ENCODE measurements at regions not wholly inside any gene's neighbourhood (a gene's known extent, or its start where the extent isn't known, plus 50 kb on each side); places are given as distances from the start of the nearest gene placed in this dataset.

GRCh38 chr1:102562380-102562779, 545.9 kb downstream of the COL11A1 start:
- ChIA-PET POLR2A (no interaction called here), CTCF (no interaction called here)
- no peaks in the 10 kb centered on the region for H3K36me3 ChIP-seq (ENCODE audit: insufficient read depth, low read length)
- Mint-ChIP-seq H3K4me1 (no peaks in the 10 kb centered on the region), H3K27me3 (no peaks in the 10 kb centered on the region), H3K36me3 (no peaks in the 10 kb centered on the region), H3K4me3 (no peak overlapping the region), H3K27ac (no peak overlapping the region), H3K9me3 (peaks cover 0 to 23% (median 2%) of the 10 kb centered on the region in 5 donors)
- no peak overlapping the region for H3K27ac ChIP-seq (ENCODE audit: low read depth, low read length)
- no peaks in the 10 kb centered on the region for H3K27me3 ChIP-seq (ENCODE audit: insufficient read depth, low read length, poor library complexity, severe bottlenecking)
- no peak overlapping the region for H3K4me3 ChIP-seq (ENCODE audit: low read length)
- no peaks in the 10 kb centered on the region for H3K4me1 ChIP-seq (ENCODE audit: insufficient read depth, low read length)
- no peaks in the 10 kb centered on the region for H3K9me3 ChIP-seq (ENCODE audit: low read length)
- no peak for DNase-seq

- no peaks in the 10 kb centered on the region for H3K27me3 Mint-ChIP-seq
- CTCF ChIA-PET: no interaction called here
Observed at GRCh38 chr1:102550729-102551384, 554.1 kb upstream of the OLFM3 start.

GRCh38 chr1:102546251-102546650, 549.5 kb upstream of the OLFM3 start:
- H3K36me3 ChIP-seq (ENCODE audit: insufficient read depth, low read length): no peaks in the 10 kb centered on the region
- H3K27me3 Mint-ChIP-seq: no peaks in the 10 kb centered on the region
- H3K4me1 ChIP-seq (ENCODE audit: insufficient read depth, low read length): no peaks in the 10 kb centered on the region
- no peak overlapping the region for H3K27ac Mint-ChIP-seq
- ChIA-PET POLR2A (no interaction called here), CTCF (no interaction called here)
- H3K9me3 Mint-ChIP-seq: peaks cover under 1 to 12% (median 2%) of the 10 kb centered on the region in 5 donors
- no peaks in the 10 kb centered on the region for H3K4me1 Mint-ChIP-seq
- no peak overlapping the region for H3K4me3 ChIP-seq (ENCODE audit: low read length)
- H3K27me3 ChIP-seq (ENCODE audit: insufficient read depth, low read length, poor library complexity, severe bottlenecking): no peaks in the 10 kb centered on the region
- H3K4me3 Mint-ChIP-seq: no peak overlapping the region
- no peak for DNase-seq
- no peaks in the 10 kb centered on the region for H3K36me3 Mint-ChIP-seq
- H3K27ac ChIP-seq (ENCODE audit: low read depth, low read length): no peak overlapping the region
- H3K9me3 ChIP-seq (ENCODE audit: low read length): no peaks in the 10 kb centered on the region

More at GRCh38 chr1:102550729-102551384, 554.1 kb upstream of the OLFM3 start:
- H3K4me3 ChIP-seq (ENCODE audit: low read length): no peak overlapping the region
- no peaks in the 10 kb centered on the region for H3K4me1 Mint-ChIP-seq
- H3K4me1 ChIP-seq (ENCODE audit: insufficient read depth, low read length): no peaks in the 10 kb centered on the region
- POLR2A ChIA-PET: no interaction called here
- H3K27ac Mint-ChIP-seq: no peak overlapping the region
- H3K36me3 Mint-ChIP-seq: no peaks in the 10 kb centered on the region
- peaks cover 9 to 31% (median 17%) of the 10 kb centered on the region in 5 donors for H3K9me3 Mint-ChIP-seq
- H3K36me3 ChIP-seq (ENCODE audit: insufficient read depth, low read length): no peaks in the 10 kb centered on the region
- no peaks in the 10 kb centered on the region for H3K27me3 ChIP-seq (ENCODE audit: insufficient read depth, low read length, poor library complexity, severe bottlenecking)
- H3K27ac ChIP-seq (ENCODE audit: low read depth, low read length): no peak overlapping the region
- no peak for DNase-seq
- H3K4me3 Mint-ChIP-seq: no peak overlapping the region
- H3K9me3 ChIP-seq (ENCODE audit: low read length): no peaks in the 10 kb centered on the region

- Histone ChIP-seq H3K27ac (ENCODE audit: low read depth, low read length) (no peak overlapping the region), H3K36me3 (ENCODE audit: insufficient read depth, low read length) (no peaks in the 10 kb centered on the region), H3K9me3 (ENCODE audit: low read length) (no peaks in the 10 kb centered on the region), H3K27me3 (ENCODE audit: insufficient read depth, low read length, poor library complexity, severe bottlenecking) (no peaks in the 10 kb centered on the region), H3K4me1 (ENCODE audit: insufficient read depth, low read length) (no peaks in the 10 kb centered on the region), H3K4me3 (ENCODE audit: low read length) (no peak overlapping the region)
- ChIA-PET POLR2A (no interaction called here), CTCF (no interaction called here)
- Mint-ChIP-seq H3K4me3 (no peak overlapping the region), H3K36me3 (no peaks in the 10 kb centered on the region), H3K4me1 (no peaks in the 10 kb centered on the region), H3K27ac (no peak overlapping the region), H3K9me3 (peaks cover 0 to 15% (median 4%) of the 10 kb centered on the region in 5 donors), H3K27me3 (no peaks in the 10 kb centered on the region)
- no peak for DNase-seq
Observed at GRCh38 chr1:102535829-102536505, 539.2 kb upstream of the OLFM3 start.

GRCh38 chr1:102531036-102531435, 534.3 kb upstream of the OLFM3 start:
- no peak overlapping the region for H3K27ac ChIP-seq (ENCODE audit: low read depth, low read length)
- no peaks in the 10 kb centered on the region for H3K27me3 ChIP-seq (ENCODE audit: insufficient read depth, low read length, poor library complexity, severe bottlenecking)
- no peak overlapping the region for H3K27ac Mint-ChIP-seq
- no peak overlapping the region for H3K4me3 ChIP-seq (ENCODE audit: low read length)
- no peaks in the 10 kb centered on the region for H3K36me3 ChIP-seq (ENCODE audit: insufficient read depth, low read length)
- H3K36me3 Mint-ChIP-seq: no peaks in the 10 kb centered on the region
- H3K27me3 Mint-ChIP-seq: no peaks in the 10 kb centered on the region
- no peaks in the 10 kb centered on the region for H3K4me1 Mint-ChIP-seq
- DNase-seq: no peak
- POLR2A ChIA-PET: no interaction called here
- CTCF ChIA-PET: no interaction called here
- no peaks in the 10 kb centered on the region for H3K4me1 ChIP-seq (ENCODE audit: insufficient read depth, low read length)
- H3K4me3 Mint-ChIP-seq: no peak overlapping the region
- H3K9me3 Mint-ChIP-seq: peaks cover 0 to 8% (median 4%) of the 10 kb centered on the region in 5 donors
- no peaks in the 10 kb centered on the region for H3K9me3 ChIP-seq (ENCODE audit: low read length)

GRCh38 chr1:102529446-102529845, 532.7 kb upstream of the OLFM3 start:
- no peak for DNase-seq
- ChIA-PET POLR2A (no interaction called here), CTCF (no interaction called here)
- H3K9me3 ChIP-seq (ENCODE audit: low read length): no peaks in the 10 kb centered on the region
- H3K9me3 Mint-ChIP-seq: peaks cover 0 to 11% (median 4%) of the 10 kb centered on the region in 5 donors
- H3K36me3 ChIP-seq (ENCODE audit: insufficient read depth, low read length): no peaks in the 10 kb centered on the region
- H3K27me3 Mint-ChIP-seq: no peaks in the 10 kb centered on the region
- no peaks in the 10 kb centered on the region for H3K36me3 Mint-ChIP-seq
- H3K27ac ChIP-seq (ENCODE audit: low read depth, low read length): no peak overlapping the region
- H3K4me1 Mint-ChIP-seq: no peaks in the 10 kb centered on the region
- no peaks in the 10 kb centered on the region for H3K4me1 ChIP-seq (ENCODE audit: insufficient read depth, low read length)
- H3K27ac Mint-ChIP-seq: no peak overlapping the region
- H3K4me3 ChIP-seq (ENCODE audit: low read length): no peak overlapping the region
- H3K27me3 ChIP-seq (ENCODE audit: insufficient read depth, low read length, poor library complexity, severe bottlenecking): no peaks in the 10 kb centered on the region
- H3K4me3 Mint-ChIP-seq: no peak overlapping the region

GRCh38 chr1:102500758-102501157, 504.0 kb upstream of the OLFM3 start:
- no peaks in the 10 kb centered on the region for H3K27me3 Mint-ChIP-seq
- no peak overlapping the region for H3K4me3 ChIP-seq (ENCODE audit: low read length)
- H3K4me1 ChIP-seq (ENCODE audit: insufficient read depth, low read length): no peaks in the 10 kb centered on the region
- no peak for DNase-seq
- H3K27ac Mint-ChIP-seq: no peak overlapping the region
- no peaks in the 10 kb centered on the region for H3K9me3 ChIP-seq (ENCODE audit: low read length)
- H3K36me3 ChIP-seq (ENCODE audit: insufficient read depth, low read length): no peaks in the 10 kb centered on the region
- H3K4me3 Mint-ChIP-seq: no peak overlapping the region
- H3K36me3 Mint-ChIP-seq: no peaks in the 10 kb centered on the region
- H3K27ac ChIP-seq (ENCODE audit: low read depth, low read length): no peak overlapping the region
- peaks cover 6 to 15% (median 9%) of the 10 kb centered on the region in 5 donors for H3K9me3 Mint-ChIP-seq
- H3K4me1 Mint-ChIP-seq: no peaks in the 10 kb centered on the region
- H3K27me3 ChIP-seq (ENCODE audit: insufficient read depth, low read length, poor library complexity, severe bottlenecking): no peaks in the 10 kb centered on the region
- CTCF ChIA-PET: no interaction called here
- POLR2A ChIA-PET: no interaction called here

GRCh38 chr1:102498929-102499328, 502.2 kb upstream of the OLFM3 start:
- no peaks in the 10 kb centered on the region for H3K4me1 Mint-ChIP-seq
- H3K4me3 Mint-ChIP-seq: no peak overlapping the region
- H3K27ac Mint-ChIP-seq: no peak overlapping the region
- H3K27me3 Mint-ChIP-seq: no peaks in the 10 kb centered on the region
- ChIA-PET CTCF (no interaction called here), POLR2A (no interaction called here)
- no peaks in the 10 kb centered on the region for H3K36me3 Mint-ChIP-seq
- no peaks in the 10 kb centered on the region for H3K4me1 ChIP-seq (ENCODE audit: insufficient read depth, low read length)
- DNase-seq: no peak
- peaks cover 9 to 22% (median 9%) of the 10 kb centered on the region in 5 donors for H3K9me3 Mint-ChIP-seq
- no peak overlapping the region for H3K4me3 ChIP-seq (ENCODE audit: low read length)
- H3K27me3 ChIP-seq (ENCODE audit: insufficient read depth, low read length, poor library complexity, severe bottlenecking): no peaks in the 10 kb centered on the region
- H3K9me3 ChIP-seq (ENCODE audit: low read length): no peaks in the 10 kb centered on the region
- no peak overlapping the region for H3K27ac ChIP-seq (ENCODE audit: low read depth, low read length)
- no peaks in the 10 kb centered on the region for H3K36me3 ChIP-seq (ENCODE audit: insufficient read depth, low read length)

Data from CD8-positive, alpha-beta memory T cell (primary cell).